ES-I3 (cell line): ENCODE measurements at regions not wholly inside any gene's neighbourhood (a gene's known extent, or its start where the extent isn't known, plus 50 kb on each side); places are given as distances from the start of the nearest gene placed in this dataset.

Experiments used
- H3K36me3 ChIP-seq: 2 replicates; pipeline ENCODE4 v1.6.1; 2013; ENCODE audit warnings: mild to moderate bottlenecking, low read length, control low read depth, moderate library complexity; ENCODE audit not compliant: insufficient read depth
- H3K4me1 ChIP-seq: 2 replicates; pipeline ENCODE4 v1.6.1; 2013; ENCODE audit warnings: mild to moderate bottlenecking, control low read depth, low read length; ENCODE audit not compliant: insufficient read depth
- H3K9ac ChIP-seq: 2 replicates; pipeline ENCODE4 v1.6.1; 2013; ENCODE audit warnings: low read depth, mild to moderate bottlenecking, low read length, moderate library complexity
- H3K9me3 ChIP-seq: 2 replicates; pipeline ENCODE4 v1.6.1; 2013; ENCODE audit warnings: mild to moderate bottlenecking, low read length, moderate library complexity; ENCODE audit not compliant: control insufficient read depth, insufficient read depth

GRCh38 chr14:26281280-26281998, 316.4 kb downstream of the NOVA1 start:
- no peaks in the 10 kb centered on the region for H3K36me3 ChIP-seq
- no peak overlapping the region for H3K9ac ChIP-seq
- H3K4me1 ChIP-seq, result peaks cover 22% of the 10 kb centered on the region
- H3K9me3 ChIP-seq, result no peaks in the 10 kb centered on the region

GRCh38 chr14:26276757-26277156, 321.1 kb downstream of the NOVA1 start:
- Histone ChIP-seq H3K36me3 (no peaks in the 10 kb centered on the region), H3K9me3 (no peaks in the 10 kb centered on the region), H3K4me1 (peaks cover 11% of the 10 kb centered on the region), H3K9ac (no peak overlapping the region)

GRCh38 chr14:26265170-26265685, 332.6 kb downstream of the NOVA1 start:
- no peak overlapping the region for H3K9ac ChIP-seq
- no peaks in the 10 kb centered on the region for H3K36me3 ChIP-seq
- peaks cover 13% of the 10 kb centered on the region; the same call in 1 of the 2 replicates for H3K4me1 ChIP-seq
- H3K9me3 ChIP-seq, result no peaks in the 10 kb centered on the region

GRCh38 chr14:26261368-26262122, 336.3 kb downstream of the NOVA1 start:
- peaks cover 13% of the 10 kb centered on the region; the same call in 1 of the 2 replicates for H3K4me1 ChIP-seq
- H3K36me3 ChIP-seq, result no peaks in the 10 kb centered on the region; the same call in 1 of the 2 replicates
- H3K9ac ChIP-seq, result no peak overlapping the region
- H3K9me3 ChIP-seq, result no peaks in the 10 kb centered on the region; the same call in 1 of the 2 replicates

GRCh38 chr14:26255213-26255612, 342.6 kb downstream of the NOVA1 start:
- H3K9me3 ChIP-seq, result no peaks in the 10 kb centered on the region; the same call in 1 of the 2 replicates
- no peak overlapping the region for H3K9ac ChIP-seq

GRCh38 chr14:26252176-26252575, 345.7 kb downstream of the NOVA1 start:
- Histone ChIP-seq H3K4me1 (no peaks in the 10 kb centered on the region), H3K9ac (no peak overlapping the region), H3K9me3 (no peaks in the 10 kb centered on the region; the same call in none of the 2 replicates), H3K36me3 (no peaks in the 10 kb centered on the region)

More at GRCh38 chr14:26255213-26255612, 342.6 kb downstream of the NOVA1 start:
- Histone ChIP-seq H3K36me3 (no peaks in the 10 kb centered on the region; the same call in 1 of the 2 replicates), H3K4me1 (no peaks in the 10 kb centered on the region)

- Histone ChIP-seq H3K9ac (no peak overlapping the region), H3K9me3 (no peaks in the 10 kb centered on the region), H3K4me1 (no peaks in the 10 kb centered on the region), H3K36me3 (no peaks in the 10 kb centered on the region)
Observed at GRCh38 chr14:26233118-26233517, 364.7 kb downstream of the NOVA1 start.

- Histone ChIP-seq H3K4me1 (no peaks in the 10 kb centered on the region), H3K36me3 (no peaks in the 10 kb centered on the region), H3K9me3 (no peaks in the 10 kb centered on the region), H3K9ac (no peak overlapping the region)
Observed at GRCh38 chr14:26218861-26219260, 379.0 kb downstream of the NOVA1 start.

- H3K4me1 ChIP-seq, result no peaks in the 10 kb centered on the region
- no peaks in the 10 kb centered on the region for H3K36me3 ChIP-seq
Observed at GRCh38 chr14:26217778-26218177, 380.1 kb downstream of the NOVA1 start.

GRCh38 chr14:26216786-26217185, 381.0 kb downstream of the NOVA1 start:
- H3K36me3 ChIP-seq, result no peaks in the 10 kb centered on the region

More at GRCh38 chr14:26217778-26218177, 380.1 kb downstream of the NOVA1 start:
- Histone ChIP-seq H3K9ac (no peak overlapping the region), H3K9me3 (no peaks in the 10 kb centered on the region)

GRCh38 chr14:26213846-26214575, 383.8 kb downstream of the NOVA1 start:
- no peak overlapping the region for H3K9ac ChIP-seq
- no peaks in the 10 kb centered on the region for H3K4me1 ChIP-seq
- H3K9me3 ChIP-seq, result no peaks in the 10 kb centered on the region
- no peaks in the 10 kb centered on the region for H3K36me3 ChIP-seq

More at GRCh38 chr14:26216786-26217185, 381.0 kb downstream of the NOVA1 start:
- Histone ChIP-seq H3K4me1 (no peaks in the 10 kb centered on the region), H3K9ac (no peak overlapping the region), H3K9me3 (no peaks in the 10 kb centered on the region)

GRCh38 chr14:26209699-26210098, 388.1 kb downstream of the NOVA1 start:
- H3K9ac ChIP-seq, result no peak overlapping the region
- no peaks in the 10 kb centered on the region for H3K36me3 ChIP-seq
- no peaks in the 10 kb centered on the region for H3K4me1 ChIP-seq
- H3K9me3 ChIP-seq, result no peaks in the 10 kb centered on the region

- Histone ChIP-seq H3K9me3 (no peaks in the 10 kb centered on the region), H3K36me3 (no peaks in the 10 kb centered on the region), H3K9ac (no peak overlapping the region), H3K4me1 (no peaks in the 10 kb centered on the region)
Observed at GRCh38 chr14:26206640-26207039, 391.2 kb downstream of the NOVA1 start.
